Trophoblast cell (in vitro differentiated cells and primary cell): ENCODE measurements at regions not wholly inside any gene's neighbourhood (a gene's known extent, or its start where the extent isn't known, plus 50 kb on each side); places are given as distances from the start of the nearest gene placed in this dataset.

Experiments used
- DNase-seq, 2 donors: peaks; one replicate each; pipeline ENCODE4 v3.0.0-alpha.2; 2016
- H2AFZ ChIP-seq: 2 replicates; pipeline ENCODE4 v1.6.1; 2013; ENCODE audit warnings: low read length, moderate library complexity, mild to moderate bottlenecking; ENCODE audit not compliant: insufficient read depth, poor library complexity
- H2AK5ac ChIP-seq: 2 replicates; pipeline ENCODE4 v1.6.1; 2013; ENCODE audit warnings: mild to moderate bottlenecking, low read length
- H2BK120ac ChIP-seq: 2 replicates; pipeline ENCODE4 v1.6.1; 2013; ENCODE audit warnings: low read length, mild to moderate bottlenecking, moderate library complexity; ENCODE audit not compliant: insufficient read depth, poor library complexity
- H2BK12ac ChIP-seq: 2 replicates; pipeline ENCODE4 v1.6.1; 2013; ENCODE audit warnings: mild to moderate bottlenecking, low read length, moderate library complexity
- H2BK5ac ChIP-seq: 2 replicates; pipeline ENCODE4 v1.6.1; 2013; ENCODE audit warnings: low read length, low read depth, moderate library complexity, mild to moderate bottlenecking; ENCODE audit not compliant: poor library complexity
- H3K14ac ChIP-seq: 2 replicates; pipeline ENCODE4 v1.6.1; 2013; ENCODE audit warnings: mild to moderate bottlenecking, low read length
- H3K18ac ChIP-seq: 2 replicates; pipeline ENCODE4 v1.6.1; 2013; ENCODE audit warnings: mild to moderate bottlenecking, low read length
- H3K23ac ChIP-seq: 2 replicates; pipeline ENCODE4 v1.6.1; 2013; ENCODE audit warnings: low read length
- H3K27ac ChIP-seq: 2 replicates; pipeline ENCODE4 v1.5.1; 2013; ENCODE audit warnings: low read depth, mild to moderate bottlenecking, inconsistent platforms, low read length, moderate library complexity
- H3K27me3 ChIP-seq: 2 replicates; pipeline ENCODE4 v1.6.1; 2013; ENCODE audit warnings: inconsistent platforms, mild to moderate bottlenecking, low read length, moderate library complexity; ENCODE audit not compliant: insufficient read depth
- H3K36me3 ChIP-seq, 2 experiments: 1 replicate in 1 of 2; 2 replicates in 1 of 2; pipeline ENCODE4 v1.6.1; 2013; ENCODE audit warnings: low read length in 2 of 2, mild to moderate bottlenecking in 2 of 2, moderate library complexity in 1 of 2; ENCODE audit not compliant: insufficient read depth in 2 of 2, control insufficient read depth in 1 of 2
- H3K4ac ChIP-seq: 2 replicates; pipeline ENCODE4 v1.6.1; 2013; ENCODE audit warnings: low read depth, mild to moderate bottlenecking, low read length, moderate library complexity
- H3K4me1 ChIP-seq, 2 experiments: 1 replicate in 1 of 2; 2 replicates in 1 of 2; pipeline ENCODE4 v1.6.1; 2013; ENCODE audit warnings: low read length in 2 of 2, mild to moderate bottlenecking in 2 of 2, moderate library complexity in 1 of 2; ENCODE audit not compliant: insufficient read depth in 2 of 2, control insufficient read depth in 1 of 2
- H3K4me2 ChIP-seq: 2 replicates; pipeline ENCODE4 v1.6.1; 2013; ENCODE audit warnings: inconsistent platforms, mild to moderate bottlenecking, low read length, moderate library complexity
- H3K4me3 ChIP-seq: 2 replicates; pipeline ENCODE4 v1.5.1; 2013; ENCODE audit warnings: mild to moderate bottlenecking, low read depth, low read length, inconsistent platforms
- H3K79me1 ChIP-seq: one replicate; pipeline ENCODE4 v1.6.1; 2013; ENCODE audit warnings: low read length
- H3K79me2 ChIP-seq: 2 replicates; pipeline ENCODE4 v1.6.1; 2013; ENCODE audit warnings: low read length, mild to moderate bottlenecking; ENCODE audit not compliant: control insufficient read depth, insufficient read depth, poor library complexity
- H3K9ac ChIP-seq: 2 replicates; pipeline ENCODE4 v1.6.1; 2013; ENCODE audit warnings: mild to moderate bottlenecking, low read length
- H3K9me3 ChIP-seq: 2 replicates; pipeline ENCODE4 v1.6.1; 2013; ENCODE audit warnings: low read depth, mild to moderate bottlenecking, control low read depth, inconsistent platforms, low read length; ENCODE audit not compliant: insufficient read depth
- H4K12ac ChIP-seq: 2 replicates; pipeline ENCODE4 v1.6.1; 2013; ENCODE audit warnings: low read depth, mild to moderate bottlenecking, low read length, moderate library complexity
- H4K8ac ChIP-seq: 2 replicates; pipeline ENCODE4 v1.6.1; 2013; ENCODE audit warnings: low read depth, mild to moderate bottlenecking, low read length, moderate library complexity
- H4K91ac ChIP-seq: one replicate; pipeline ENCODE4 v1.6.1; 2013; ENCODE audit warnings: low read depth, mild to moderate bottlenecking, low read length, moderate library complexity
- WGBS: extraction: QIAGEN DNeasy Blood & Tissue Kit; methylation state at CpG from one replicate; pipeline ENCODE4 v1.1.7; 2013; ENCODE audit warnings: missing lambda C conversion rate; ENCODE audit not compliant: insufficient read length, insufficient coverage; ENCODE audit errors: extremely low coverage; 5-methylcytosine and 5-hydroxymethylcytosine counted together

DNA sequence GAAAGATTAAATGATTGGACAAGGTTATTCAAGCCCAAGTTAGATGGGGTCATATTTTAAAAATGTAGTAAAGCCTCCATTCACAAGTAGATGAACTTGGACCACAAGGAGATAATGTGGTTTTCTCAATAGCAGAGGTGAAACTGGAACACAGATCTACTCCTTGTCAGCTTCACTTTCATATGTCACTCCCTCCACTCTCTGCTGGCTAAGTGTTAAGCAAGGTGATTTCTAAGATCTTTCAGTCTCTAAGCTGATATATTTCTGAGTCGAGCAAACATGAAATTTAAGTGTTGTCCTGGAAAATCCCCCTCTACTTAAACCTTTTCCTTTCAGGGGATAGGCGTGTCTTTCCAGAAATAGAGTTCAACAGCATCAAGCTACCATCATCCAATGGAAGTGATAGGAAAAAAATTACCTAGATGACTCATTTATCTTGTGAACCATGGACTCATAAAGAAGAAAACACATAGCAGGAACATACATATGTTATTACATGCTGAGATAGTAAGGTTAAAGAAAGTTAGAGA lies 275.0 kb downstream of the PTEN start:
- Histone ChIP-seq H3K79me2 (no peaks in the 10 kb centered on the region), H3K23ac (no peak overlapping the region), H3K9ac (no peak overlapping the region), H2AFZ (no peak overlapping the region), H4K8ac (no peak overlapping the region), H3K27me3 (no peaks in the 10 kb centered on the region), H2BK120ac (no peak overlapping the region), H3K36me3 (no peaks in the 10 kb centered on the region), H3K4me1 (peaks cover 0 to 2% of the 10 kb centered on the region in 2 experiments), H3K14ac (no peak overlapping the region), H2BK5ac (no peak overlapping the region), H3K18ac (no peak overlapping the region), H3K79me1 (no peaks in the 10 kb centered on the region), H3K4me3 (no peak overlapping the region), H4K91ac (no peak overlapping the region), H3K4ac (no peak overlapping the region), H4K12ac (no peak overlapping the region), H2BK12ac (no peak overlapping the region), H3K27ac (no peak overlapping the region), H3K9me3 (no peaks in the 10 kb centered on the region), H2AK5ac (no peak overlapping the region), H3K4me2 (no peak overlapping the region)
- no CpG with 5 or more reads among the region's 2 CpGs for WGBS
- no peak for DNase-seq

DNA sequence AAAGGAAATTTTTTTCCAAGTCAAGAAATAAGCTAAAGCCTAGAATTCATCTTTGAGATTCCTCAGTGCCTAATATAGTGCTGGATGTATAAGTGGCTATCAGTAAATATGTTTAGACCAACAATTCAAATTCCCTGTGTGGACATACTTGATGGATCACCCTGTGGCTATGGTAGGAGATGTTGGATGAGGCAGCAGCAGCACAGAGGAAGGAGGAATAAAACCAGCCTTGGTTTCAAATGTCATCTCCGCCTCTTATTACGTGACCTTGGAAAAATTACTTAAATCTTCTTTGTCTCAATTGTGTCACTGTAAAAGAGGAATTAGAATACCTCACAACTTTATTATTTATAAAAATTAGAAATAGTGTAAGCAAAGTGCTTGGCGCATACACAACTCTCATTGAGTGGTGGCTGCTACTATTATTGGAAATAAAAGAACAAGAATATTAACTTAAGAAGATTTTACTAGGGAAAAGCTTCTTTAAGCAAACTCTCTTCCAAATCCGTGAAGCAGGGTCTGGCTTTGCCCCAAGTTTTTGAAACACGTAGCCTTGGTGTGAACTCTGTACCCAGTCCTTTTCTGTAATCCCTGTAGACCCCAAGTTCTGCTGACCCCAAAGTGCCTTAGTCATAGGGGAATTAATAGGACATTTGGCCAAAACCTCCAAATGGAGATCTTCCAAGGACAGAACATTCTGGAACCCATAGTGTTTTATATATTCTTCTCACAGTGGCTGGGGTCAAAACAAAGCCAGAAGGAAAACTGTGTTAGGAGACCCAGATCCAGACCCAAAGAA lies 283.8 kb downstream of the PTEN start:
- Histone ChIP-seq H4K12ac (no peak overlapping the region), H3K27ac (no peak overlapping the region), H2AFZ (no peak overlapping the region), H3K79me1 (peaks cover 3% of the 10 kb centered on the region), H4K91ac (no peak overlapping the region), H3K14ac (no peak overlapping the region), H3K18ac (no peak overlapping the region), H3K9ac (no peak overlapping the region), H4K8ac (no peak overlapping the region), H2BK12ac (no peak overlapping the region), H3K27me3 (no peaks in the 10 kb centered on the region), H2AK5ac (no peak overlapping the region), H3K4me3 (no peak overlapping the region), H3K36me3 (no peaks in the 10 kb centered on the region), H3K4me1 (peaks cover under 1% of the 10 kb centered on the region in 2 experiments), H2BK5ac (no peak overlapping the region), H3K9me3 (no peaks in the 10 kb centered on the region), H3K4me2 (no peak overlapping the region), H3K23ac (no peak overlapping the region), H3K79me2 (no peaks in the 10 kb centered on the region), H3K4ac (no peak overlapping the region), H2BK120ac (no peak overlapping the region)
- WGBS, result no CpG with 5 or more reads among the region's 5 CpGs
- DNase-seq, result no peak

DNA sequence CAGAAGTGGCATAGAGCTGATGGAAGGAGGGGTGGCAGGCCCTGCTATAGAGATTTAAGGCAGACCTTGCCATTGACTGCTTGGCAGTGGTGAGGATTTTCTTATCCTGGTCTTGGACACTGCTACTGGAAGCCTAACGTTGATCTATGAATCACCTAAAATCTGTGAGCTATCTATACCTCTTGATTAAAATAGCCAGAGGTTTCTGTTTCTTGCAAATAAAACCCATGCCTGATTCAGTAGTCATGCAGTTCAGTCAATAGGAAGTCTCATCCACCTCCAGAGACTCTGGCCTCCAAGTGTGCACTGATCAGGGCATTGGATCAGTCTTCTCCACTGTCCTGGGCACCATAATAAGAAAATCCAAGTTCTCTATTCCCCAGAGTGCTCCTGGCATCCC lies 286.5 kb downstream of the PTEN start:
- DNase-seq, result no peak
- Histone ChIP-seq H3K27me3 (no peaks in the 10 kb centered on the region), H4K8ac (no peak overlapping the region), H3K4me1 (peaks cover 8% of the 10 kb centered on the region in 2 experiments), H4K91ac (no peak overlapping the region), H3K27ac (no peak overlapping the region), H3K18ac (no peak overlapping the region), H3K14ac (no peak overlapping the region), H3K36me3 (no peaks in the 10 kb centered on the region), H2AK5ac (no peak overlapping the region), H2BK12ac (no peak overlapping the region), H3K9me3 (no peaks in the 10 kb centered on the region), H2BK5ac (no peak overlapping the region), H3K4ac (no peak overlapping the region), H3K4me2 (no peak overlapping the region), H3K4me3 (no peak overlapping the region), H3K79me2 (no peaks in the 10 kb centered on the region), H4K12ac (no peak overlapping the region), H2AFZ (no peak overlapping the region), H3K79me1 (peaks cover 8% of the 10 kb centered on the region), H3K9ac (no peak overlapping the region), H2BK120ac (no peak overlapping the region), H3K23ac (no peak overlapping the region)
- no CpG with 5 or more reads among the region's 1 CpG for WGBS

DNA sequence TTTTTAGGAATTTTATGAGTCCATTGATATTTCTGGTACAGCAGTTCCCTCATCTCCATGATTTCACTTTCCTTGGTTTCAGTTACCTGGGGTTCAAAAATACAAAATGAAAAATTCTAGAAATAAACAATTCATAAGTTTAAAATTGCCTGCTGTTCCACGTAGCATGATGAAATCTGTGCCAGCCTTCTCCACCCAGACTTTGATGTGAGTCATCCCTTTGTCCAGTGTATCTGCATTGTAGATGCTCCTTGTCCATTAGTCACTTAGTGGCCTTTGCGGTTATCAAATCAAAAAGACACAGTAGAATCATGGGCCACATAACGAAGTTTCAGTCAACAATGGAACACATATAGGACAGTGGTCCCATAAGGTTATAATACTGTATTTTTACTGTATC lies 286.9 kb downstream of the PTEN start:
- Histone ChIP-seq H3K18ac (no peak overlapping the region), H3K23ac (no peak overlapping the region), H3K9ac (no peak overlapping the region), H3K27ac (no peak overlapping the region), H3K79me1 (peaks cover 8% of the 10 kb centered on the region), H3K4ac (no peak overlapping the region), H4K91ac (no peak overlapping the region), H2AK5ac (no peak overlapping the region), H3K9me3 (no peaks in the 10 kb centered on the region), H3K4me3 (no peak overlapping the region), H3K27me3 (no peaks in the 10 kb centered on the region), H3K14ac (no peak overlapping the region), H3K36me3 (no peaks in the 10 kb centered on the region), H4K12ac (no peak overlapping the region), H3K4me1 (peaks cover 8% of the 10 kb centered on the region in 2 experiments), H2BK5ac (no peak overlapping the region), H3K79me2 (no peaks in the 10 kb centered on the region), H2BK12ac (no peak overlapping the region), H3K4me2 (no peak overlapping the region), H2BK120ac (no peak overlapping the region), H4K8ac (no peak overlapping the region), H2AFZ (no peak overlapping the region)
- peak in 1 of 2 donors; percentile 22 for DNase-seq
- WGBS, result no CpG with 5 or more reads among the region's 3 CpGs
